HL-60 (cell line): ENCODE measurements at regions not wholly inside any gene's neighbourhood (a gene's known extent, or its start where the extent isn't known, plus 50 kb on each side); places are given as distances from the start of the nearest gene placed in this dataset.

Experiments used
- DNase-seq, 2 experiments: peaks; one replicate each; pipeline ENCODE4 v3.0.0-alpha.2; 2010 to 2020; ENCODE audit warnings: low read depth in 1 of 2, low spot score in 1 of 2
- H3K27ac ChIP-seq: fragments of 250-450 bp; sonication (Bioruptor Pico); replicated peaks from 2 replicates; pipeline ENCODE4 v1.5.1; 2020; ENCODE audit warnings: mild to moderate bottlenecking, moderate library complexity
- H3K27me3 ChIP-seq: fragments of 250-450 bp; sonication (Bioruptor Pico); 2 replicates; pipeline ENCODE4 v1.5.1; 2021; ENCODE audit warnings: mild to moderate bottlenecking, moderate library complexity; ENCODE audit not compliant: insufficient read depth, poor library complexity, severe bottlenecking
- H3K4me3 ChIP-seq: replicated peaks from 2 replicates; pipeline ENCODE4 v1.5.1; 2011; ENCODE audit warnings: mild to moderate bottlenecking, control low read depth, low read length; ENCODE audit not compliant: insufficient read depth
- CTCF ChIP-seq: IDR thresholded peaks from one replicate; pipeline ENCODE4 v1.5.1; 2011; ENCODE audit warnings: low read length, control low read depth, inconsistent platforms; ENCODE audit not compliant: insufficient read depth
- GABPA ChIP-seq: IDR thresholded peaks from 2 replicates; pipeline ENCODE4 v1.6.1; 2012; ENCODE audit warnings: low read depth
- POLR2AphosphoS5 ChIP-seq: IDR thresholded peaks from 2 replicates; pipeline ENCODE4 v1.6.1; 2012; ENCODE audit warnings: low read depth
- REST ChIP-seq: IDR thresholded peaks from 2 replicates; pipeline ENCODE4 v1.6.1; 2012; ENCODE audit warnings: low read depth; ENCODE audit not compliant: insufficient replicate concordance
- SPI1 ChIP-seq: IDR thresholded peaks from 2 replicates; pipeline ENCODE4 v1.6.1; 2012; ENCODE audit warnings: low read depth, mild to moderate bottlenecking, borderline replicate concordance

- Histone ChIP-seq H3K27ac (no peak overlapping the region), H3K27me3 (no peaks in the 10 kb centered on the region), H3K4me3 (no peak overlapping the region)
- DNase-seq = no peak
- TF ChIP-seq REST = no peak
Observed at GRCh38 chr1:222105861-222106260, 364.0 kb upstream of the DUSP10 start.

GRCh38 chr1:222105393-222105737 lies 363.5 kb upstream of the DUSP10 start:
- H3K27me3 ChIP-seq = no peaks in the 10 kb centered on the region
- H3K27ac ChIP-seq = no peak overlapping the region
- no peak overlapping the region for H3K4me3 ChIP-seq
- DNase-seq = no peak
- TF ChIP-seq CTCF (no peak), REST (no peak), SPI1 (no peak), GABPA (no peak), POLR2AphosphoS5 (no peak)

GRCh38 chr1:222104694-222105392 lies 363.0 kb upstream of the DUSP10 start:
- no peak overlapping the region for H3K4me3 ChIP-seq
- TF ChIP-seq CTCF (no peak), REST (no peak), GABPA (no peak), SPI1 (no peak), POLR2AphosphoS5 (no peak)

More at GRCh38 chr1:222104694-222105392, 363.0 kb upstream of the DUSP10 start:
- H3K27ac ChIP-seq = no peak overlapping the region
- H3K27me3 ChIP-seq = no peaks in the 10 kb centered on the region
- no peak for DNase-seq
